Left colon (tissue), 2 donors: ENCODE measurements at regions not wholly inside any gene's neighbourhood (a gene's known extent, or its start where the extent isn't known, plus 50 kb on each side); places are given as distances from the start of the nearest gene placed in this dataset.
"Not testable (repeated sequence)": the region's sequence is repeated elsewhere in the genome, so short reads cannot be mapped to it uniquely, and the experiment has no call there.

Experiments
- ATAC-seq: fragments of 200-7000 bp; cut with Tn5 transposase; one replicate; pipeline ENCODE4 v1.9.1; 2020; ENCODE audit warnings: mild to moderate bottlenecking, moderate library complexity
- DNase-seq, 2 donors: peaks; one replicate each; pipeline ENCODE4 v3.0.0-alpha.2; 2020
- intact Hi-C, 2 donors: fragments of 100-400 bp; cut with DNase I in 1 of 2; cut with micrococcal nuclease in 1 of 2; formaldehyde crosslinking; loops; one replicate each; pipeline versions ENCODE4 v1.11.2 to v1.14.0; 2022; cut with DNase I, micrococcal nuclease
- donor health status: DM: no; HTN: no; CAD: no.
- donor health status: DM: yes; HTN: yes; CAD: no.

- DNase-seq, intact Hi-C loops, ATAC-seq: not testable (repeated sequence)
Observed at GRCh38 chr19:21668072-21668773, 99.2 kb downstream of the ZNF100 start.

GRCh38 chr19:21655540-21656126 is 111.7 kb downstream of the ZNF100 start:
- DNase-seq = no peak
- intact Hi-C loops = no loop called here
- no peak for ATAC-seq

GRCh38 chr19:21651478-21651877 is 115.9 kb downstream of the ZNF100 start:
- ATAC-seq, intact Hi-C loops, DNase-seq: not testable (repeated sequence)

- no peak for DNase-seq
- intact Hi-C loops = no loop called here
- ATAC-seq = no peak
Observed at GRCh38 chr19:21638776-21639175, 128.6 kb downstream of the ZNF100 start.

GRCh38 chr19:21626924-21627697 is 121.7 kb downstream of the ZNF429 start:
- ATAC-seq (no peak), DNase-seq (no peak)
- intact Hi-C loops = no loop called here

- no peak for DNase-seq
- intact Hi-C loops = no loop called here
- no peak for ATAC-seq
Observed at GRCh38 chr19:21626091-21626490, 120.7 kb downstream of the ZNF429 start.

GRCh38 chr19:21622920-21623319 is 117.5 kb downstream of the ZNF429 start:
- ATAC-seq (no peak), DNase-seq (no peak)
- intact Hi-C loops = no loop called here

GRCh38 chr19:21621671-21622070 is 116.3 kb downstream of the ZNF429 start:
- DNase-seq (no peak), ATAC-seq (no peak)
- intact Hi-C loops = no loop called here

GRCh38 chr19:21617740-21618339 is 112.4 kb downstream of the ZNF429 start:
- DNase-seq = no peak
- intact Hi-C loops = no loop called here
- no peak for ATAC-seq

- intact Hi-C loops, DNase-seq, ATAC-seq: not testable (repeated sequence)
Observed at GRCh38 chr19:21614776-21615175, 109.4 kb downstream of the ZNF429 start.

GRCh38 chr19:21613201-21613600 is 107.8 kb downstream of the ZNF429 start:
- ATAC-seq, intact Hi-C loops, DNase-seq: not testable (repeated sequence)

- ATAC-seq (no peak), DNase-seq (no peak)
- intact Hi-C loops = no loop called here
Observed at GRCh38 chr19:21612403-21612872, 107.0 kb downstream of the ZNF429 start.

- DNase-seq = no peak
- no peak for ATAC-seq
Observed at GRCh38 chr19:21611659-21612402, 106.4 kb downstream of the ZNF429 start.

GRCh38 chr19:21610787-21611186 is 105.4 kb downstream of the ZNF429 start:
- ATAC-seq (no peak), DNase-seq (no peak)
- intact Hi-C loops = no loop called here

More at GRCh38 chr19:21611659-21612402, 106.4 kb downstream of the ZNF429 start:
- intact Hi-C loops = no loop called here

- ATAC-seq (no peak), DNase-seq (no peak)
- intact Hi-C loops = no loop called here
Observed at GRCh38 chr19:21610341-21610740, 104.9 kb downstream of the ZNF429 start.

- intact Hi-C loops = no loop called here
- no peak for DNase-seq
Observed at GRCh38 chr19:21608571-21608970, 103.2 kb downstream of the ZNF429 start.

GRCh38 chr19:21607449-21607848 is 102.0 kb downstream of the ZNF429 start:
- DNase-seq (no peak), ATAC-seq (peak; percentile 71)

More at GRCh38 chr19:21608571-21608970, 103.2 kb downstream of the ZNF429 start:
- ATAC-seq = peak; percentile 53

GRCh38 chr19:21607011-21607410 is 101.6 kb downstream of the ZNF429 start:
- ATAC-seq, DNase-seq, intact Hi-C loops: not testable (repeated sequence)

More at GRCh38 chr19:21607449-21607848, 102.0 kb downstream of the ZNF429 start:
- intact Hi-C loops = no loop called here
